Upper lobe of right lung (tissue), 1 donor: ENCODE measurements at regions not wholly inside any gene's neighbourhood (a gene's known extent, or its start where the extent isn't known, plus 50 kb on each side); places are given as distances from the start of the nearest gene placed in this dataset.
"Not testable (repeated sequence)": the region's sequence is repeated elsewhere in the genome, so short reads cannot be mapped to it uniquely, and the experiment has no call there.

Experiments
- ATAC-seq: fragments of 200-7000 bp; cut with Tn5 transposase; one replicate; pipeline ENCODE4 v1.9.1; 2020; ENCODE audit warnings: mild to moderate bottlenecking, moderate library complexity
- DNase-seq: peaks from one replicate; pipeline ENCODE4 v3.0.0-alpha.2; 2020
- H3K27ac ChIP-seq: fragments of 200-600 bp; one replicate; pipeline ENCODE4 v1.8.0; 2022
- H3K27me3 ChIP-seq: fragments of 200-600 bp; one replicate; pipeline ENCODE4 v1.8.0; 2022; ENCODE audit warnings: mild to moderate bottlenecking
- H3K36me3 ChIP-seq: fragments of 200-600 bp; one replicate; pipeline ENCODE4 v1.8.0; 2022
- H3K4me1 ChIP-seq: fragments of 200-600 bp; one replicate; pipeline ENCODE4 v1.8.0; 2022
- H3K4me3 ChIP-seq: fragments of 200-600 bp; one replicate; pipeline ENCODE4 v1.8.0; 2022; ENCODE audit warnings: mild to moderate bottlenecking
- H3K9me3 ChIP-seq: fragments of 200-600 bp; one replicate; pipeline ENCODE4 v1.8.0; 2022
- CTCF ChIP-seq: fragments of 200-600 bp; IDR thresholded peaks from one replicate; pipeline ENCODE4 v1.8.0; 2022; ENCODE audit warnings: antibody characterized with exemption
- intact Hi-C: fragments of 100-400 bp; cut with DNase I; formaldehyde crosslinking; loops from one replicate; pipeline ENCODE4 v1.11.0; 2022
- donor health status: DM: no; HTN: yes; CAD: no; lungs with severe emphysema.

- ATAC-seq (no peak), DNase-seq (no peak)
- no peak for TF ChIP-seq CTCF
- no peaks in the 10 kb centered on the region for H3K4me1 ChIP-seq
- H3K27ac ChIP-seq: no peak overlapping the region
- H3K27me3 ChIP-seq: no peaks in the 10 kb centered on the region
- H3K4me3 ChIP-seq: no peak overlapping the region
- no peaks in the 10 kb centered on the region for H3K36me3 ChIP-seq
- no peaks in the 10 kb centered on the region for H3K9me3 ChIP-seq
- intact Hi-C loops: no loop called here
These were observed 278.4 kb upstream of the STXBP5 start for GRCh38 chr6:146925846-146926245.

- Histone ChIP-seq H3K4me1 (no peaks in the 10 kb centered on the region), H3K27me3 (no peaks in the 10 kb centered on the region), H3K27ac (no peak overlapping the region), H3K9me3 (no peaks in the 10 kb centered on the region), H3K4me3 (no peak overlapping the region), H3K36me3 (no peaks in the 10 kb centered on the region)
- ATAC-seq: no peak
- intact Hi-C loops: no loop called here
- no peak for DNase-seq
- TF ChIP-seq CTCF: no peak
These were observed 275.7 kb upstream of the STXBP5 start for GRCh38 chr6:146928503-146928902.

GRCh38 chr6:146931214-146931613, 273.0 kb upstream of the STXBP5 start:
- Histone ChIP-seq H3K36me3 (no peaks in the 10 kb centered on the region), H3K27me3 (no peaks in the 10 kb centered on the region), H3K27ac (no peak overlapping the region), H3K4me1 (no peaks in the 10 kb centered on the region), H3K9me3 (no peaks in the 10 kb centered on the region), H3K4me3 (no peak overlapping the region)
- intact Hi-C loops: no loop called here
- DNase-seq (no peak), ATAC-seq (no peak)
- TF ChIP-seq CTCF: no peak

- Histone ChIP-seq H3K36me3 (no peaks in the 10 kb centered on the region), H3K27me3 (no peaks in the 10 kb centered on the region), H3K9me3 (no peaks in the 10 kb centered on the region), H3K4me3 (no peak overlapping the region), H3K27ac (no peak overlapping the region), H3K4me1 (no peaks in the 10 kb centered on the region)
- DNase-seq (no peak), ATAC-seq (no peak)
- no peak for TF ChIP-seq CTCF
- intact Hi-C loops: no loop called here
These were observed 266.9 kb upstream of the STXBP5 start for GRCh38 chr6:146937316-146937715.

- Histone ChIP-seq H3K27ac (no peak overlapping the region), H3K4me3 (no peak overlapping the region), H3K4me1 (no peaks in the 10 kb centered on the region), H3K27me3 (no peaks in the 10 kb centered on the region), H3K9me3 (no peaks in the 10 kb centered on the region), H3K36me3 (no peaks in the 10 kb centered on the region)
- no peak for TF ChIP-seq CTCF
- DNase-seq (no peak), ATAC-seq (no peak)
- intact Hi-C loops: no loop called here
These were observed 266.0 kb upstream of the STXBP5 start for GRCh38 chr6:146938266-146938665.

- H3K36me3 ChIP-seq, H3K4me3 ChIP-seq, DNase-seq, H3K27me3 ChIP-seq, H3K4me1 ChIP-seq, ATAC-seq, H3K27ac ChIP-seq, intact Hi-C loops, H3K9me3 ChIP-seq: not testable (repeated sequence)
These were observed 264.8 kb upstream of the STXBP5 start for GRCh38 chr6:146939456-146939855.
